ENCODE measurements at regions not wholly inside any gene's neighbourhood (a gene's known extent, or its start where the extent isn't known, plus 50 kb on each side); places are given as distances from the start of the nearest gene placed in this dataset.

DNA sequence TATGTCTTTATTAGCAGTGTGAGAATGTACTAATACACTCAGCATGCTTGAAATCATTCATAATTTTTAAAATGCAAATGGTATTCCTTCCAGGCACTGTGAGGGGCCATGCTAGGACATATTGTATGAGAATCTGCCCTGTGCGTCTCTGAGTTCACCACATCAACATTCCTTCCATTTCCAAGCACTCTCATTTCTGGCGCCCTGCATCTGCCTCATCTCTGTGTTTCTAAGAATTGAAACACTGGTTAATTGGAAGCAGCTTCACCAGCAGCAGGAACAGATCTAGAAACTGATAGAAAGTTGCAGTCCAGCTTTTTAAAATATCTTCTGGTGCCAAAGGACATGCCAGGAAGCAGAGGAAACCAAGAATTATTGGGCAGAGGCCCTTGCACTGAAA lies 555.9 kb upstream of the DPP6 start:
- Histone ChIP-seq H3K4me1 (ENCODE audit: insufficient read depth, low read length) (no peaks in the 10 kb centered on the region), H3K36me3 (ENCODE audit: insufficient read depth, low read length) (no peaks in the 10 kb centered on the region), H3K27me3 (ENCODE audit: insufficient read depth, low read length) (no peaks in the 10 kb centered on the region), H3K9ac (ENCODE audit: low read length) (no peak overlapping the region), H3K27ac (ENCODE audit: low read depth, low read length) (no peak overlapping the region), H3K9me3 (ENCODE audit: insufficient read depth, low read depth, low read length) (no peaks in the 10 kb centered on the region), H3K4me3 (ENCODE audit: insufficient read depth, low read depth, low read length) (no peak overlapping the region), H2AFZ (ENCODE audit: low read depth, low read length) (no peak overlapping the region), H3K79me2 (ENCODE audit: insufficient read depth, low read length) (no peaks in the 10 kb centered on the region), H3K4me2 (ENCODE audit: low read length) (no peak overlapping the region), H4K20me1 (ENCODE audit: insufficient read depth, low read length) (no peaks in the 10 kb centered on the region)
- TF ChIP-seq, protein P1, sequence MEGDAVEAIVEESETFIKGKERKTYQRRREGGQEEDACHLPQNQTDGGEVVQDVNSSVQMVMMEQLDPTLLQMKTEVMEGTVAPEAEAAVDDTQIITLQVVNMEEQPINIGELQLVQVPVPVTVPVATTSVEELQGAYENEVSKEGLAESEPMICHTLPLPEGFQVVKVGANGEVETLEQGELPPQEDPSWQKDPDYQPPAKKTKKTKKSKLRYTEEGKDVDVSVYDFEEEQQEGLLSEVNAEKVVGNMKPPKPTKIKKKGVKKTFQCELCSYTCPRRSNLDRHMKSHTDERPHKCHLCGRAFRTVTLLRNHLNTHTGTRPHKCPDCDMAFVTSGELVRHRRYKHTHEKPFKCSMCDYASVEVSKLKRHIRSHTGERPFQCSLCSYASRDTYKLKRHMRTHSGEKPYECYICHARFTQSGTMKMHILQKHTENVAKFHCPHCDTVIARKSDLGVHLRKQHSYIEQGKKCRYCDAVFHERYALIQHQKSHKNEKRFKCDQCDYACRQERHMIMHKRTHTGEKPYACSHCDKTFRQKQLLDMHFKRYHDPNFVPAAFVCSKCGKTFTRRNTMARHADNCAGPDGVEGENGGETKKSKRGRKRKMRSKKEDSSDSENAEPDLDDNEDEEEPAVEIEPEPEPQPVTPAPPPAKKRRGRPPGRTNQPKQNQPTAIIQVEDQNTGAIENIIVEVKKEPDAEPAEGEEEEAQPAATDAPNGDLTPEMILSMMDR (IDR thresholded peaks at IDR 0.05; ENCODE audit: insufficient read depth, low read depth, low read length) = no peak
- TF ChIP-seq EZH2 (IDR thresholded peaks at IDR 0.05; ENCODE audit: insufficient read depth, low read length) = no peak
- Mint-ChIP-seq H3K27me3 (ENCODE audit: low read depth, unreplicated experiment) (no peaks in the 10 kb centered on the region), H3K4me3 (ENCODE audit: unreplicated experiment) (no peak overlapping the region), H3K36me3 (ENCODE audit: low read depth, unreplicated experiment) (no peaks in the 10 kb centered on the region), H3K27ac (ENCODE audit: unreplicated experiment) (no peak overlapping the region), H3K9me3 (ENCODE audit: unreplicated experiment) (peaks cover 12% of the 10 kb centered on the region), H3K4me1 (ENCODE audit: low read depth, unreplicated experiment) (no peaks in the 10 kb centered on the region)
- DNase-seq (ENCODE audit: low read depth) (no peak), FAIRE-seq (no peak)

DNA sequence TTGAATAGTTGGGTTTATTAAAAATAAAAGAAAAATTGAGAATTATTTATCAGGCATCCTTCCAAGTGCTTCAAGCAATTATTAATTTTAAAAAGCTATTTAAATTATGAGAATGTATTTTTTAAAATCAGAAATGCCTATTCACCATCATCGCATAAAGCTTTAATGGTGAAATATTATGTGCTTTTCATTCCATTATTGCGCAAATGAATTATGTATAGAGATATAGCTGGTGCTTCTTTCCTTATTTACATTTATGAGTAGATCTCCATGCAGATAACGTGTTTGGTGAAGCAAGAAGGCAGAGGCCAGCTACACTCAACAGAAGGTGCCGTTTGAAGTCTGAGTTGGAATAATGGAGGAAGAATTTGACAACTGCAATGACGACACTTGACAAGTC lies 549.1 kb upstream of the DPP6 start:
- Histone ChIP-seq H3K79me2 (ENCODE audit: insufficient read depth, low read length) (no peaks in the 10 kb centered on the region), H2AFZ (ENCODE audit: low read depth, low read length) (no peak overlapping the region), H3K9me3 (ENCODE audit: insufficient read depth, low read depth, low read length) (peaks cover 6% of the 10 kb centered on the region), H3K4me3 (ENCODE audit: insufficient read depth, low read depth, low read length) (no peak overlapping the region), H3K4me1 (ENCODE audit: insufficient read depth, low read length) (no peaks in the 10 kb centered on the region), H4K20me1 (ENCODE audit: insufficient read depth, low read length) (no peaks in the 10 kb centered on the region), H3K4me2 (ENCODE audit: low read length) (no peak overlapping the region), H3K27me3 (ENCODE audit: insufficient read depth, low read length) (no peaks in the 10 kb centered on the region), H3K27ac (ENCODE audit: low read depth, low read length) (no peak overlapping the region), H3K9ac (ENCODE audit: low read length) (no peak overlapping the region), H3K36me3 (ENCODE audit: insufficient read depth, low read length) (no peaks in the 10 kb centered on the region)
- peaks cover 6% of the 10 kb centered on the region for H3K9me3 Mint-ChIP-seq (ENCODE audit: unreplicated experiment)
- no peaks in the 10 kb centered on the region for H3K4me1 Mint-ChIP-seq (ENCODE audit: low read depth, unreplicated experiment)
- no peak overlapping the region for H3K4me3 Mint-ChIP-seq (ENCODE audit: unreplicated experiment)
- H3K27ac Mint-ChIP-seq (ENCODE audit: unreplicated experiment) = no peak overlapping the region
- no peak for FAIRE-seq
- no peaks in the 10 kb centered on the region for H3K27me3 Mint-ChIP-seq (ENCODE audit: low read depth, unreplicated experiment)
- DNase-seq (ENCODE audit: low read depth) = no peak
- TF ChIP-seq, protein P1 (IDR thresholded peaks at IDR 0.05; ENCODE audit: insufficient read depth, low read depth, low read length) = no peak
- TF ChIP-seq EZH2 (IDR thresholded peaks at IDR 0.05; ENCODE audit: insufficient read depth, low read length) = no peak
- no peaks in the 10 kb centered on the region for H3K36me3 Mint-ChIP-seq (ENCODE audit: low read depth, unreplicated experiment)

DNA sequence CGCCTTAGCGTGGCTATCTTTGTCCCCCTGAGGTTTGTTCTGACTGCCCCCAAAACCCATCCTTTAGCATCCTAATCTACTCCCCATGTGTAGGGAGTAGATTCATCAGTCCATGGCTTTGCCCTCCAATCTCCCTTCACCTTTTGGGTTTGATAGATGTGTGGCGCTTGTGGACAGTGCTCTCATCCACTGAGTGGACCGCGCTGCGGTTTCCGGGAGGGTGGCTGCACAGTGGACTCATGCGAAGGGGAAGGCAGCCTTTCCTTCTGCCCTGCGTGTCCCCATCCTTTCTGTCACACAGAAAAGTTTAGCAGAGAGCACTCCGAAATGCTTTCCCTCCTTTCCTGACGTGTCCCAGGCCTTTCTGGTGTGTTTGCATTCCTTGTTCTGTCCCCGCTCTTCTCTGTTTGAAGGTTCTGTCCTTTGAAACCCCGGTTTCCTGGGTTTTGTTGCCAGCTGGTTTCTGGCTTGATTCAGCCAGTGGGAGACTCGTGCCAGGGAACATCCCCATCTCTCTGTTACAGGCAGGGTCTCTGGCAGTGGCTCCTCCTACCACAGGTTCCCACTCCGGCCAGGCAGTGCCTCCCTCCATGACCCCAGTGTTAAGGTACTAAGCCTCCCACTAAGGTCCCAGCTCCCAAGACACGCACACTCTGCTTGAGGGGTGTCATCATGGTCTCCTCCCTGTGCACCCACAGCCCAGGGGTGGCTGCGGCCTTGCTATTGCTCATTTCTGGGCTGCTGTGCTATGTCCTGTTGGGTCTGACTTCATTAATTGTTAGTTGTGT lies 547.7 kb upstream of the DPP6 start:
- H3K9me3 ChIP-seq (ENCODE audit: insufficient read depth, low read depth, low read length) = peaks cover 6% of the 10 kb centered on the region
- TF ChIP-seq, protein P1 (IDR thresholded peaks at IDR 0.05; ENCODE audit: insufficient read depth, low read depth, low read length) = no peak
- no peak for TF ChIP-seq EZH2 (IDR thresholded peaks at IDR 0.05; ENCODE audit: insufficient read depth, low read length)
- peaks cover 4% of the 10 kb centered on the region for H3K9me3 Mint-ChIP-seq (ENCODE audit: unreplicated experiment)
- FAIRE-seq (no peak), DNase-seq (ENCODE audit: low read depth) (no peak)
- no peaks in the 10 kb centered on the region for H3K27me3 Mint-ChIP-seq (ENCODE audit: low read depth, unreplicated experiment)
- H3K36me3 Mint-ChIP-seq (ENCODE audit: low read depth, unreplicated experiment) = no peaks in the 10 kb centered on the region
- H3K9ac ChIP-seq (ENCODE audit: low read length) = no peak overlapping the region
- H3K79me2 ChIP-seq (ENCODE audit: insufficient read depth, low read length) = no peaks in the 10 kb centered on the region
- H3K36me3 ChIP-seq (ENCODE audit: insufficient read depth, low read length) = no peaks in the 10 kb centered on the region
- no peak overlapping the region for H2AFZ ChIP-seq (ENCODE audit: low read depth, low read length)
- no peaks in the 10 kb centered on the region for H4K20me1 ChIP-seq (ENCODE audit: insufficient read depth, low read length)
- H3K27me3 ChIP-seq (ENCODE audit: insufficient read depth, low read length) = no peaks in the 10 kb centered on the region
- H3K4me3 ChIP-seq (ENCODE audit: insufficient read depth, low read depth, low read length) = no peak overlapping the region
- H3K4me3 Mint-ChIP-seq (ENCODE audit: unreplicated experiment) = no peak overlapping the region
- H3K4me1 ChIP-seq (ENCODE audit: insufficient read depth, low read length) = no peaks in the 10 kb centered on the region
- H3K27ac ChIP-seq (ENCODE audit: low read depth, low read length) = no peak overlapping the region
- no peak overlapping the region for H3K27ac Mint-ChIP-seq (ENCODE audit: unreplicated experiment)
- H3K4me1 Mint-ChIP-seq (ENCODE audit: low read depth, unreplicated experiment) = no peaks in the 10 kb centered on the region
- no peak overlapping the region for H3K4me2 ChIP-seq (ENCODE audit: low read length)
